ENCODE measurements at regions not wholly inside any gene's neighbourhood (a gene's known extent, or its start where the extent isn't known, plus 50 kb on each side); places are given as distances from the start of the nearest gene placed in this dataset.

- intact Hi-C loops (cut with micrococcal nuclease), result no loop called here
Measured at GRCh38 chr6:6534399-6534798, 54.1 kb upstream of the LY86 start.

More at GRCh38 chr6:6534399-6534798, 54.1 kb upstream of the LY86 start:
- no peak overlapping the region for H3K4me2 ChIP-seq (ENCODE audit: insufficient read depth, low read length)
- no peak overlapping the region for H3K9ac ChIP-seq (replicated peaks; ENCODE audit: extremely low read depth, insufficient read depth, low read length)
- no peak for DNase-seq (ENCODE audit: low read depth, low spot score)
- BruUV-seq (replicated peaks), result no TSS peak
- dilution Hi-C loops (cut with MboI; ENCODE audit: extremely low pct_ligation_motif_present, low sequenced_read_pairs), result no loop called here
- ChIA-PET CTCF (no interaction called here), POLR2A (no interaction called here)
- no peaks in the 10 kb centered on the region for H3K4me1 ChIP-seq (ENCODE audit: control insufficient read depth, extremely low read depth, insufficient read depth, low read length)
- H4K20me1 ChIP-seq (replicated peaks; ENCODE audit: control insufficient read depth, extremely low read depth, insufficient read depth, low read length), result no peaks in the 10 kb centered on the region
- H3K27me3 ChIP-seq (ENCODE audit: control insufficient read depth in 2 of 2, insufficient read depth in 2 of 2, low read length in 2 of 2), result no peaks in the 10 kb centered on the region
- no peaks in the 10 kb centered on the region for H3K79me2 ChIP-seq (ENCODE audit: control insufficient read depth, insufficient read depth, low read length)
- H3K27ac ChIP-seq (ENCODE audit: insufficient read depth, low read depth, low read length), result no peak overlapping the region
- no peak overlapping the region for H2AFZ ChIP-seq (ENCODE audit: low read depth, low read length)
- FAIRE-seq, result no peak
- TF ChIP-seq MAX (IDR thresholded peaks at IDR 0.05; ENCODE audit: insufficient read depth, insufficient read length) (no peak), EZH2 (IDR thresholded peaks at IDR 0.05; ENCODE audit: borderline replicate concordance, low read depth, low read length, severe bottlenecking) (no peak), FOS (IDR thresholded peaks at IDR 0.05; ENCODE audit: borderline replicate concordance, insufficient read depth, low read length) (no peak), JUN (IDR thresholded peaks at IDR 0.05; ENCODE audit: borderline replicate concordance, insufficient read depth, insufficient read length, low read depth) (no peak), MYC (IDR thresholded peaks at IDR 0.05; ENCODE audit: low read depth, low read length) (no peak), GATA2 (IDR thresholded peaks at IDR 0.05; ENCODE audit: insufficient read depth, insufficient read length, low read depth, low read length) (no peak), POLR2A (IDR thresholded peaks at IDR 0.05; ENCODE audit: low read depth, low read length) (no peak), POLR2AphosphoS5 (IDR thresholded peaks at IDR 0.05; ENCODE audit: insufficient read depth, low read depth, low read length) (no peak), CTCF (IDR thresholded peaks at IDR 0.05; ENCODE audit: extremely low read depth in 1 of 2, insufficient read depth in 1 of 2, low read depth in 1 of 2, low read length in 2 of 2) (no peak)
- H3K4me3 ChIP-seq (replicated peaks in 1 of 3; ENCODE audit: insufficient read depth in 1 of 3, low read depth in 1 of 3, low read length in 3 of 3), result no peak overlapping the region
- H3K9me3 ChIP-seq (replicated peaks; ENCODE audit: control insufficient read depth, insufficient read depth, low read length), result no peaks in the 10 kb centered on the region
- H3K9me1 ChIP-seq (replicated peaks; ENCODE audit: control insufficient read depth, extremely low read depth, insufficient read depth, low read length), result no peaks in the 10 kb centered on the region
- no peaks in the 10 kb centered on the region for H3K36me3 ChIP-seq (ENCODE audit: control insufficient read depth in 2 of 2, extremely low read depth in 1 of 2, insufficient read depth in 2 of 2, low read length in 2 of 2)

Measured in endothelial cell of umbilical vein (primary cell).